ENCODE measurements at regions not wholly inside any gene's neighbourhood (a gene's known extent, or its start where the extent isn't known, plus 50 kb on each side); places are given as distances from the start of the nearest gene placed in this dataset.

- WGBS, 2 donors, result 87 to 98% methylated on average over 3 of the region's 3 CpGs
- ATAC-seq, result no peak
- no peaks in the 10 kb centered on the region for H3K27me3 ChIP-seq
Observed at GRCh38 chr4:123510221-123510620, 113.6 kb downstream of the SPRY1 start.

GRCh38 chr4:123510659-123511058 lies 114.1 kb downstream of the SPRY1 start:
- intact Hi-C loops (cut with DNase I), result no loop called here
- no peak for TF ChIP-seq CTCF (IDR thresholded peaks at IDR 0.05)
- no peak overlapping the region for H3K27ac ChIP-seq
- H3K4me3 ChIP-seq, result no peak overlapping the region
- H3K4me1 ChIP-seq, result no peaks in the 10 kb centered on the region
- H3K27me3 ChIP-seq, result no peaks in the 10 kb centered on the region
- 87 to 96% methylated on average over 3 of the region's 3 CpGs for WGBS, 2 donors
- H3K36me3 ChIP-seq, result no peaks in the 10 kb centered on the region
- DNase-seq (no peak), FAIRE-seq (no peak), ATAC-seq (no peak)
- no peaks in the 10 kb centered on the region for H3K9me3 ChIP-seq

More at GRCh38 chr4:123510221-123510620, 113.6 kb downstream of the SPRY1 start:
- H3K27ac ChIP-seq, result no peak overlapping the region
- intact Hi-C loops (cut with DNase I), result no loop called here
- no peak overlapping the region for H3K4me3 ChIP-seq
- H3K36me3 ChIP-seq, result no peaks in the 10 kb centered on the region
- no peak for TF ChIP-seq CTCF (IDR thresholded peaks at IDR 0.05)
- FAIRE-seq (no peak), DNase-seq (no peak)
- no peaks in the 10 kb centered on the region for H3K4me1 ChIP-seq
- H3K9me3 ChIP-seq, result no peaks in the 10 kb centered on the region

GRCh38 chr4:123516576-123516975 lies 120.0 kb downstream of the SPRY1 start:
- no peak overlapping the region for H3K27ac ChIP-seq
- WGBS, 2 donors, result 63 to 72% methylated on average over 3 of the region's 3 CpGs
- H3K27me3 ChIP-seq, result no peaks in the 10 kb centered on the region
- DNase-seq (no peak), FAIRE-seq (no peak), ATAC-seq (no peak)
- H3K4me1 ChIP-seq, result no peaks in the 10 kb centered on the region
- H3K4me3 ChIP-seq, result no peak overlapping the region
- no peaks in the 10 kb centered on the region for H3K9me3 ChIP-seq
- intact Hi-C loops (cut with DNase I), result no loop called here
- H3K36me3 ChIP-seq, result no peaks in the 10 kb centered on the region
- no peak for TF ChIP-seq CTCF (IDR thresholded peaks at IDR 0.05)

- 66 to 71% methylated on average over 3 of the region's 3 CpGs for WGBS, 2 donors
- no peak overlapping the region for H3K4me3 ChIP-seq
- H3K27ac ChIP-seq, result no peak overlapping the region
- H3K36me3 ChIP-seq, result no peaks in the 10 kb centered on the region
- H3K27me3 ChIP-seq, result no peaks in the 10 kb centered on the region
- no peak for ATAC-seq
- H3K9me3 ChIP-seq, result no peaks in the 10 kb centered on the region
- no peak for TF ChIP-seq CTCF (IDR thresholded peaks at IDR 0.05)
- intact Hi-C loops (cut with DNase I), result no loop called here
- no peaks in the 10 kb centered on the region for H3K4me1 ChIP-seq
- FAIRE-seq, result no peak
- no peak for DNase-seq
Observed at GRCh38 chr4:123517176-123517575, 120.6 kb downstream of the SPRY1 start.

- FAIRE-seq (no peak), DNase-seq (no peak), ATAC-seq (no peak)
- H3K4me3 ChIP-seq, result no peak overlapping the region
- H3K9me3 ChIP-seq, result no peaks in the 10 kb centered on the region
- intact Hi-C loops (cut with DNase I), result no loop called here
- H3K27me3 ChIP-seq, result no peaks in the 10 kb centered on the region
- TF ChIP-seq CTCF (IDR thresholded peaks at IDR 0.05), result no peak
- WGBS, 2 donors, result 95 to 96% methylated on average over 3 of the region's 3 CpGs
- no peaks in the 10 kb centered on the region for H3K4me1 ChIP-seq
- no peak overlapping the region for H3K27ac ChIP-seq
- H3K36me3 ChIP-seq, result no peaks in the 10 kb centered on the region
Observed at GRCh38 chr4:123517971-123518370, 121.4 kb downstream of the SPRY1 start.

Measured in pancreas (tissue), 10 donors.